Stomach (tissue), 8 donors: ENCODE measurements at regions not wholly inside any gene's neighbourhood (a gene's known extent, or its start where the extent isn't known, plus 50 kb on each side); places are given as distances from the start of the nearest gene placed in this dataset.
"Not testable (repeated sequence)": the region's sequence is repeated elsewhere in the genome, so short reads cannot be mapped to it uniquely, and the experiment has no call there.

ENCODE experiments used
- DNase-seq, 2 donors: peaks; one replicate each; pipeline versions ENCODE4 v3.0.0 to v3.0.0-alpha.2; 2013 to 2019
- H3K27ac ChIP-seq, 5 donors: fragments of 200-600 bp in 4 of 5; sonication (generic) in 4 of 5; one replicate each; pipeline ENCODE4 v1.5.1; 2013 to 2019; ENCODE audit warnings: mild to moderate bottlenecking in 1 of 5, moderate library complexity in 1 of 5
- H3K27me3 ChIP-seq, 3 donors: fragments of 200-600 bp; sonication (generic); one replicate each; pipeline ENCODE4 v1.5.1; 2017 to 2019; ENCODE audit warnings: mixed run types in 1 of 3
- H3K36me3 ChIP-seq, 4 donors: fragments of 200-600 bp; sonication (generic); 1 replicate in 3 of 4; 2 replicates in 1 of 4; pipeline ENCODE4 v1.5.1; 2016 to 2019
- H3K4me1 ChIP-seq, 4 donors: fragments of 200-600 bp; sonication (generic); one replicate each; pipeline ENCODE4 v1.5.1; 2016 to 2019
- H3K4me3 ChIP-seq, 4 donors: fragments of 200-600 bp; sonication (generic) in 3 of 4; one replicate each; pipeline ENCODE4 v1.5.1; 2016 to 2019; ENCODE audit warnings: mild to moderate bottlenecking in 1 of 4
- H3K9me3 ChIP-seq, 4 donors: fragments of 200-600 bp; sonication (generic); one replicate each; pipeline ENCODE4 v1.5.1; 2016 to 2019
- CTCF ChIP-seq, 7 experiments: fragments of 450-650 bp in 4 of 7; fragments of 200-600 bp in 3 of 7; sonication (generic) in 3 of 7; IDR thresholded peaks; one replicate each; pipeline ENCODE4 v1.5.1; 2016 to 2019; ENCODE audit warnings: antibody characterized with exemption in 7 of 7, control low read depth in 2 of 7, mild to moderate bottlenecking in 1 of 7
- EP300 ChIP-seq: sonication (generic); formaldehyde crosslinking; IDR thresholded peaks from one replicate; pipeline ENCODE4 v1.6.1; 2017; ENCODE audit warnings: antibody characterized with exemption
- POLR2A ChIP-seq, 4 donors: fragments of 450-650 bp; IDR thresholded peaks; one replicate each; pipeline ENCODE4 v1.6.1; 2016; ENCODE audit warnings: antibody characterized with exemption in 4 of 4, control low read depth in 2 of 4, mild to moderate bottlenecking in 1 of 4, moderate library complexity in 1 of 4
- POLR2AphosphoS5 ChIP-seq, 3 donors: sonication (generic); formaldehyde crosslinking; IDR thresholded peaks; one replicate each; pipeline ENCODE4 v1.6.1; 2016; ENCODE audit warnings: antibody characterized with exemption in 3 of 3
- WGBS, 5 donors: extraction: QIAGEN DNeasy Blood & Tissue Kit in 3 of 5; methylation state at CpG; one replicate each; pipeline versions ENCODE4 v1.1.5 to v1.1.7; 2013 to 2018; 5-methylcytosine and 5-hydroxymethylcytosine counted together
- intact Hi-C: fragments of 100-400 bp; cut with DNase I; formaldehyde crosslinking; loops from one replicate; pipeline ENCODE4 v1.15.1; 2023; ENCODE audit warnings: low total_unique reads
- donor health status: healthy with polysubstance abuse.
- donor health status: Bipolar disorder and iron deficiency.
- donor health status: healthy.

- DNase-seq = no peak
- intact Hi-C loops = no loop called here
- H3K4me3 ChIP-seq = no peak overlapping the region
- H3K27me3 ChIP-seq = no peaks in the 10 kb centered on the region
- H3K9me3 ChIP-seq = no peaks in the 10 kb centered on the region
- no peaks in the 10 kb centered on the region for H3K4me1 ChIP-seq
- H3K27ac ChIP-seq = no peak overlapping the region
- TF ChIP-seq POLR2AphosphoS5 (IDR thresholded peaks at IDR 0.05) = no peak
- TF ChIP-seq POLR2A (IDR thresholded peaks at IDR 0.05) = no peak
- TF ChIP-seq CTCF (IDR thresholded peaks at IDR 0.05) = no peak
- no peak for TF ChIP-seq EP300
- WGBS, 5 donors = 83 to 88% (median 86%) methylated on average over 2 of the region's 2 CpGs
- no peaks in the 10 kb centered on the region for H3K36me3 ChIP-seq
Observed at GRCh38 chr3:145089337-145089736, 1071.6 kb downstream of the PLOD2 start.

GRCh38 chr3:145094355-145094941, 1066.5 kb downstream of the PLOD2 start:
- H3K36me3 ChIP-seq = no peaks in the 10 kb centered on the region

GRCh38 chr3:145111141-145111540, 1049.8 kb downstream of the PLOD2 start:
- H3K9me3 ChIP-seq, H3K36me3 ChIP-seq, H3K27me3 ChIP-seq, intact Hi-C loops, H3K4me3 ChIP-seq, DNase-seq, H3K27ac ChIP-seq, H3K4me1 ChIP-seq: not testable (repeated sequence)
- 65 to 76% (median 70%) methylated on average over 5 of the region's 5 CpGs for WGBS, 5 donors

More at GRCh38 chr3:145094355-145094941, 1066.5 kb downstream of the PLOD2 start:
- no peaks in the 10 kb centered on the region for H3K4me1 ChIP-seq
- peak in 1 of 2 donors; percentile 55 for DNase-seq
- H3K9me3 ChIP-seq = no peaks in the 10 kb centered on the region
- TF ChIP-seq EP300 (no peak), CTCF (IDR thresholded peaks at IDR 0.05) (no peak), POLR2A (IDR thresholded peaks at IDR 0.05) (no peak), POLR2AphosphoS5 (IDR thresholded peaks at IDR 0.05) (no peak)
- whole genome bisulfite sequencing, 5 donors = 13 to 30% (median 20%) methylated on average over 3 of the region's 3 CpGs
- intact Hi-C loops = no loop called here
- H3K27me3 ChIP-seq = no peaks in the 10 kb centered on the region
- H3K4me3 ChIP-seq = no peak overlapping the region
- H3K27ac ChIP-seq = no peak overlapping the region

GRCh38 chr3:145116769-145117168, 1044.2 kb downstream of the PLOD2 start:
- Histone ChIP-seq H3K27ac (no peak overlapping the region), H3K36me3 (no peaks in the 10 kb centered on the region), H3K9me3 (no peaks in the 10 kb centered on the region), H3K27me3 (no peaks in the 10 kb centered on the region), H3K4me1 (no peaks in the 10 kb centered on the region), H3K4me3 (no peak overlapping the region)
- intact Hi-C loops = no loop called here
- DNase-seq = no peak
- TF ChIP-seq EP300 = no peak
- no peak for TF ChIP-seq POLR2AphosphoS5 (IDR thresholded peaks at IDR 0.05)
- TF ChIP-seq CTCF (IDR thresholded peaks at IDR 0.05) = no peak
- whole genome bisulfite sequencing, 5 donors = 67 to 82% (median 79%) methylated on average over 4 of the region's 4 CpGs

GRCh38 chr3:145118303-145118702, 1042.7 kb downstream of the PLOD2 start:
- intact Hi-C loops = no loop called here
- WGBS, 5 donors = 86 to 94% (median 94%) methylated on average over 1 of the region's 1 CpG

More at GRCh38 chr3:145118303-145118702, 1042.7 kb downstream of the PLOD2 start:
- no peak overlapping the region for H3K27ac ChIP-seq
- H3K4me1 ChIP-seq = no peaks in the 10 kb centered on the region
- TF ChIP-seq POLR2A (IDR thresholded peaks at IDR 0.05) = no peak
- H3K4me3 ChIP-seq = no peak overlapping the region
- no peaks in the 10 kb centered on the region for H3K27me3 ChIP-seq
- H3K36me3 ChIP-seq = no peaks in the 10 kb centered on the region
- DNase-seq = no peak
- no peaks in the 10 kb centered on the region for H3K9me3 ChIP-seq
